WTC11 (cell line): ENCODE measurements at regions not wholly inside any gene's neighbourhood (a gene's known extent, or its start where the extent isn't known, plus 50 kb on each side); places are given as distances from the start of the nearest gene placed in this dataset.

ENCODE experiments used
- CTCF ChIP-seq: fragments of 200-600 bp; IDR thresholded peaks from 2 replicates; pipeline ENCODE4 v1.8.0; 2022; ENCODE audit warnings: antibody characterized with exemption
- NR3C1 ChIP-seq: sonication (generic); formaldehyde crosslinking; conservative IDR thresholded peaks from 2 replicates; pipeline ENCODE4 v1.8.1; 2023; ENCODE audit warnings: low read depth, mild to moderate bottlenecking, missing genetic modification reagents
- PREB ChIP-seq: sonication (generic); formaldehyde crosslinking; IDR thresholded peaks from 2 replicates; pipeline ENCODE4 v1.8.1; 2022; ENCODE audit warnings: mild to moderate bottlenecking, missing genetic modification reagents, moderate library complexity, borderline replicate concordance

- TF ChIP-seq CTCF (no peak), PREB (CRISPR knock-in tag) (no peak), NR3C1 (CRISPR knock-in tag) (no peak)
Measured at GRCh38 chr2:199690225-199690624, 160.8 kb downstream of the FTCDNL1 start.
